ENCODE measurements at regions not wholly inside any gene's neighbourhood (a gene's known extent, or its start where the extent isn't known, plus 50 kb on each side); places are given as distances from the start of the nearest gene placed in this dataset.

- Histone ChIP-seq H3K4me1 (ENCODE audit: insufficient read depth, low read length) (no peaks in the 10 kb centered on the region), H4K20me1 (ENCODE audit: insufficient read depth, low read length) (no peaks in the 10 kb centered on the region), H3K9ac (ENCODE audit: insufficient read depth, low read depth, low read length) (no peak overlapping the region), H3K4me2 (ENCODE audit: low read depth, low read length) (no peak overlapping the region), H3K36me3 (replicated peaks in 1 of 2; ENCODE audit: control insufficient read depth in 1 of 2, insufficient read depth in 2 of 2, low read length in 2 of 2) (peaks cover 11 to 35% of the 10 kb centered on the region in 2 experiments; a peak in 4 of 5 replicates), H3K27me3 (ENCODE audit: control insufficient read depth in 1 of 2, insufficient read depth in 2 of 2, low read length in 2 of 2) (no peaks in the 10 kb centered on the region), H3K9me3 (ENCODE audit: low read length) (no peaks in the 10 kb centered on the region), H2AFZ (ENCODE audit: low read length) (no peak overlapping the region), H3K27ac (ENCODE audit: extremely low read length, insufficient read depth, low read length) (no peak overlapping the region), H3K79me2 (ENCODE audit: insufficient read depth, low read length) (no peaks in the 10 kb centered on the region), H3K4me3 (replicated peaks in 1 of 3; ENCODE audit: insufficient read depth in 1 of 3, low read depth in 2 of 3, low read length in 3 of 3) (no peak overlapping the region)
- 97% methylated on average over 11 of the region's 26 CpGs for WGBS (ENCODE audit: low lambda C conversion rate)
- intact Hi-C loops (cut with micrococcal nuclease; ENCODE audit: unreplicated experiment) (no loop called here), in situ Hi-C loops (cut with HindIII; ENCODE audit: extremely low pct_ligation_motif_present, low pct_unique_long_range_greater_than_20kb) (no loop called here)
- CTCF ChIA-PET (ENCODE audit: low intra/inter-chr PET ratio, low total read pairs), result no interaction called here
- TF ChIP-seq ZNF740 (CRISPR knock-in tag; IDR thresholded peaks at IDR 0.05) (no peak), FOXK2 (IDR thresholded peaks at IDR 0.05) (no peak), NR3C1 (CRISPR knock-in tag; IDR thresholded peaks at IDR 0.05) (no peak), POLR2AphosphoS2 (IDR thresholded peaks at IDR 0.05; ENCODE audit: low read depth, low read length) (no peak), AHR (CRISPR knock-in tag; IDR thresholded peaks at IDR 0.05) (no peak), HOXA3 (CRISPR knock-in tag; IDR thresholded peaks at IDR 0.05) (no peak), PAXIP1 (CRISPR knock-in tag; conservative IDR thresholded peaks at IDR 0.05) (no peak), GPN1 (CRISPR knock-in tag; IDR thresholded peaks at IDR 0.05; ENCODE audit: borderline replicate concordance) (no peak), ZNF367 (CRISPR knock-in tag; IDR thresholded peaks at IDR 0.05; ENCODE audit: borderline replicate concordance) (no peak), TEAD3 (CRISPR knock-in tag; optimal IDR thresholded peaks at IDR 0.05; ENCODE audit: borderline replicate concordance) (no peak), HMGA1 (CRISPR knock-in tag; conservative IDR thresholded peaks at IDR 0.05) (no peak), ZNF33A (CRISPR knock-in tag; IDR thresholded peaks at IDR 0.05; ENCODE audit: borderline replicate concordance) (no peak), ZNF34 (CRISPR knock-in tag; IDR thresholded peaks at IDR 0.05; ENCODE audit: borderline replicate concordance) (no peak), PHF20 (CRISPR knock-in tag; IDR thresholded peaks at IDR 0.05) (no peak), ZNF891 (CRISPR knock-in tag; IDR thresholded peaks at IDR 0.05) (no peak), EP300 (IDR thresholded peaks at IDR 0.05; ENCODE audit: low read depth in 2 of 2, low read length in 2 of 2) (no peak), EP300 (CRISPR knock-in tag; IDR thresholded peaks at IDR 0.05; ENCODE audit: borderline replicate concordance) (no peak), IKZF5 (CRISPR knock-in tag; IDR thresholded peaks at IDR 0.05) (no peak), PREB (CRISPR knock-in tag; IDR thresholded peaks at IDR 0.05) (no peak)
- FAIRE-seq (no peak), DNase-seq (ENCODE audit: low spot score) (no peak), ATAC-seq (no peak)
- POLR2A ChIA-PET, result no interaction called here
- no TSS peak for BruUV-seq (replicated peaks)
Measured at GRCh38 chr11:70498976-70499801, 100.9 kb downstream of the CTTN start.
